ENCODE measurements at regions not wholly inside any gene's neighbourhood (a gene's known extent, or its start where the extent isn't known, plus 50 kb on each side); places are given as distances from the start of the nearest gene placed in this dataset.

DNA sequence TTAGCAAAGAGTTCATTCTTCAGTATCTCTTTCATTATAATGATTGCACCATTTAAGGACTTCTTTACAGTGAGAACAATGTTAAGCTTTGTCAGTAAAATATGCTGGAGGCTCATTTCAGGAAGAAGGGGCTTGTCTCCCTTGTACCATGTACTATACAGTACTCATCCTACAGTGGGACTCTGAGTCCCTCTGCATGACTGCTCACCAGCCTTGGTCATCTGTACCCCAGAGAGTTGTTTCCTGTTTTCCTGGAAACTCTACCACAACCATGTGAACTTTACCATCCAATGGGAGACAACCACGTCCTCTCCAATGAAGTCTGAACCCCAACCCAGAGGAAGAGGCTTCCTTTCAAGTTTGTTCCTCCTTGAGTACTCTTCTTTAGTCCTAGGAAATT is 1171.1 kb upstream of the CRIM1 start:
- TF ChIP-seq, protein P1, sequence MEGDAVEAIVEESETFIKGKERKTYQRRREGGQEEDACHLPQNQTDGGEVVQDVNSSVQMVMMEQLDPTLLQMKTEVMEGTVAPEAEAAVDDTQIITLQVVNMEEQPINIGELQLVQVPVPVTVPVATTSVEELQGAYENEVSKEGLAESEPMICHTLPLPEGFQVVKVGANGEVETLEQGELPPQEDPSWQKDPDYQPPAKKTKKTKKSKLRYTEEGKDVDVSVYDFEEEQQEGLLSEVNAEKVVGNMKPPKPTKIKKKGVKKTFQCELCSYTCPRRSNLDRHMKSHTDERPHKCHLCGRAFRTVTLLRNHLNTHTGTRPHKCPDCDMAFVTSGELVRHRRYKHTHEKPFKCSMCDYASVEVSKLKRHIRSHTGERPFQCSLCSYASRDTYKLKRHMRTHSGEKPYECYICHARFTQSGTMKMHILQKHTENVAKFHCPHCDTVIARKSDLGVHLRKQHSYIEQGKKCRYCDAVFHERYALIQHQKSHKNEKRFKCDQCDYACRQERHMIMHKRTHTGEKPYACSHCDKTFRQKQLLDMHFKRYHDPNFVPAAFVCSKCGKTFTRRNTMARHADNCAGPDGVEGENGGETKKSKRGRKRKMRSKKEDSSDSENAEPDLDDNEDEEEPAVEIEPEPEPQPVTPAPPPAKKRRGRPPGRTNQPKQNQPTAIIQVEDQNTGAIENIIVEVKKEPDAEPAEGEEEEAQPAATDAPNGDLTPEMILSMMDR (IDR thresholded peaks at IDR 0.05; ENCODE audit: low read depth, low read length): no peak
- TF ChIP-seq EZH2phosphoT487 (IDR thresholded peaks at IDR 0.05; ENCODE audit: low read depth): no peak

All from OCI-LY3 (cell line).